H1 (cell line): ENCODE measurements at regions not wholly inside any gene's neighbourhood (a gene's known extent, or its start where the extent isn't known, plus 50 kb on each side); places are given as distances from the start of the nearest gene placed in this dataset.

Source experiments
- CTCF ChIA-PET: fragments of 300-600 bp; sonication (Branson Sonifier 250); formaldehyde crosslinking; loops from one replicate; lab custom pipeline; 2021; ENCODE audit not compliant: partially characterized antibody; lab: Charles Lee
- POLR2A ChIA-PET: fragments of 300-600 bp; sonication (Branson Sonifier 250); formaldehyde crosslinking; loops from one replicate; lab custom pipeline; 2021; ENCODE audit warnings: inconsistent platforms; ENCODE audit not compliant: partially characterized antibody; lab: Charles Lee
- DNase-seq, 2 experiments: peaks; one replicate each; pipeline versions ENCODE4 v3.0.0 to v3.0.0-alpha.2; 2010 to 2022; ENCODE audit warnings: low spot score in 2 of 2, low read depth in 1 of 2, mixed read lengths in 1 of 2
- FAIRE-seq: peaks from 2 replicates; lab custom pipeline; 2011; peaks lifted over from hg19 to GRCh38; lab: Jason Lieb, UNC
- H2AFZ ChIP-seq: 2 replicates; pipeline ENCODE4 v1.8.1; 2012; ENCODE audit warnings: low read length, inconsistent platforms
- H2AK5ac ChIP-seq: 2 replicates; pipeline ENCODE4 v1.6.1; 2013; ENCODE audit warnings: low read depth, low read length
- H2BK120ac ChIP-seq: replicated peaks from 2 replicates; pipeline ENCODE3; 2013; ENCODE audit warnings: low read depth, low read length, inconsistent platforms
- H2BK12ac ChIP-seq: 2 replicates; pipeline ENCODE4 v1.6.1; 2013; ENCODE audit warnings: low read depth, low read length
- H2BK15ac ChIP-seq: 2 replicates; pipeline ENCODE4 v1.6.1; 2013; ENCODE audit warnings: low read length
- H2BK20ac ChIP-seq: 2 replicates; pipeline ENCODE4 v1.6.1; 2013; ENCODE audit warnings: low read length
- H2BK5ac ChIP-seq: 2 replicates; pipeline ENCODE4 v1.6.1; 2013; ENCODE audit warnings: low read depth, low read length
- H3K14ac ChIP-seq: 2 replicates; pipeline ENCODE4 v1.6.1; 2013; ENCODE audit warnings: inconsistent platforms; ENCODE audit not compliant: insufficient read length
- H3K18ac ChIP-seq: 2 replicates; pipeline ENCODE4 v1.6.1; 2013; ENCODE audit warnings: low read length; ENCODE audit errors: extremely low read depth
- H3K23ac ChIP-seq: 2 replicates; pipeline ENCODE4 v1.6.1; 2013; ENCODE audit warnings: inconsistent platforms; ENCODE audit not compliant: insufficient read length
- H3K23me2 ChIP-seq: 2 replicates; pipeline ENCODE4 v1.6.1; 2013; ENCODE audit warnings: low read depth, low read length
- H3K27ac ChIP-seq: 2 replicates; pipeline ENCODE4 v1.6.1; 2011; ENCODE audit warnings: low read depth, low read length, inconsistent platforms
- H3K27me3 ChIP-seq, 4 experiments: replicated peaks in 1 of 4; 1 replicate in 1 of 4; 2 replicates in 3 of 4; pipeline versions ENCODE4 v1.6.1 to v1.8.1; 2011 to 2013; ENCODE audit warnings: low read length in 3 of 4, mild to moderate bottlenecking in 3 of 4, inconsistent platforms in 2 of 4, mixed read lengths in 2 of 4, moderate library complexity in 1 of 4; ENCODE audit not compliant: control insufficient read depth in 3 of 4, insufficient read depth in 3 of 4; ENCODE audit errors: extremely low read depth in 1 of 4
- H3K36me3 ChIP-seq, 4 experiments: 2 replicates each; pipeline versions ENCODE4 v1.6.1 to v1.8.1; 2011 to 2013; ENCODE audit warnings: mild to moderate bottlenecking in 4 of 4, low read length in 3 of 4, moderate library complexity in 2 of 4, control low read depth in 1 of 4, inconsistent platforms in 1 of 4; ENCODE audit not compliant: insufficient read depth in 4 of 4, control insufficient read depth in 2 of 4
- H3K4ac ChIP-seq: replicated peaks from 2 replicates; pipeline ENCODE3; 2013; ENCODE audit warnings: low read length, low read depth, mixed read lengths, inconsistent platforms; ENCODE audit not compliant: insufficient read length
- H3K4me1 ChIP-seq, 4 experiments: replicated peaks in 1 of 4; 1 replicate in 1 of 4; 2 replicates in 3 of 4; pipeline versions ENCODE4 v1.6.1 to v1.8.1; 2011 to 2013; ENCODE audit warnings: low read length in 3 of 4, inconsistent platforms in 2 of 4, mixed read lengths in 1 of 4; ENCODE audit not compliant: insufficient read depth in 4 of 4, control insufficient read depth in 3 of 4
- H3K4me2 ChIP-seq, 2 experiments: 2 replicates each; pipeline versions ENCODE4 v1.6.1 to v1.8.1; 2011 to 2013; ENCODE audit warnings: low read depth in 2 of 2, low read length in 2 of 2, control low read depth in 1 of 2, inconsistent platforms in 1 of 2, mild to moderate bottlenecking in 1 of 2; ENCODE audit not compliant: insufficient read depth in 1 of 2
- H3K4me3 ChIP-seq, 4 experiments: fragments of 200-600, 300-600 bp in 1 of 4; sonication (generic), shearing (Covaris generic), sonication (Bioruptor Twin) in 1 of 4; 2 replicates each; pipeline versions ENCODE4 v1.5.1 to v1.8.1; 2011 to 2016; ENCODE audit warnings: low read length in 4 of 4, low read depth in 3 of 4, control low read depth in 2 of 4, inconsistent platforms in 2 of 4, mild to moderate bottlenecking in 2 of 4, mixed read lengths in 1 of 4, moderate library complexity in 1 of 4; ENCODE audit not compliant: insufficient read depth in 2 of 4; ENCODE audit errors: extremely low read depth in 1 of 4
- H3K56ac ChIP-seq: replicated peaks from 2 replicates; pipeline ENCODE3; 2013; ENCODE audit warnings: low read depth, mild to moderate bottlenecking, mixed read lengths, low read length, inconsistent platforms; ENCODE audit not compliant: insufficient read length
- H3K79me1 ChIP-seq: 2 replicates; pipeline ENCODE4 v1.6.1; 2013; ENCODE audit warnings: low read depth, low read length, control low read depth
- H3K79me2 ChIP-seq, 2 experiments: 2 replicates each; pipeline versions ENCODE4 v1.6.1 to v1.8.1; 2012 to 2013; ENCODE audit warnings: low read length in 2 of 2, mild to moderate bottlenecking in 2 of 2, inconsistent platforms in 1 of 2; ENCODE audit not compliant: insufficient read depth in 2 of 2, control insufficient read depth in 1 of 2
- H3K9ac ChIP-seq, 4 experiments: replicated peaks in 1 of 4; 1 replicate in 1 of 4; 2 replicates in 3 of 4; pipeline versions ENCODE4 v1.6.1 to v1.8.1; 2011 to 2013; ENCODE audit warnings: low read depth in 3 of 4, low read length in 3 of 4, control low read depth in 2 of 4, mild to moderate bottlenecking in 2 of 4, moderate library complexity in 2 of 4, inconsistent platforms in 1 of 4; ENCODE audit errors: extremely low read depth in 1 of 4
- H3K9me3 ChIP-seq, 2 experiments: 2 replicates each; pipeline versions ENCODE4 v1.6.1 to v1.8.1; 2012 to 2013; ENCODE audit warnings: mild to moderate bottlenecking in 2 of 2, moderate library complexity in 2 of 2, control low read depth in 1 of 2, inconsistent platforms in 1 of 2, low read depth in 1 of 2, low read length in 1 of 2, mixed read lengths in 1 of 2; ENCODE audit not compliant: insufficient read depth in 2 of 2
- H4K20me1 ChIP-seq, 2 experiments: replicated peaks in 1 of 2; 2 replicates each; pipeline versions ENCODE3 to v1.8.1; 2011 to 2013; ENCODE audit warnings: inconsistent platforms in 2 of 2, low read length in 2 of 2, mild to moderate bottlenecking in 1 of 2; ENCODE audit not compliant: insufficient read depth in 2 of 2, control insufficient read depth in 1 of 2
- H4K5ac ChIP-seq: 2 replicates; pipeline ENCODE4 v1.6.1; 2013; ENCODE audit warnings: low read length, low read depth, mixed read lengths, inconsistent platforms; ENCODE audit not compliant: insufficient read length
- H4K8ac ChIP-seq: 2 replicates; pipeline ENCODE4 v1.8.0; 2013; ENCODE audit warnings: mild to moderate bottlenecking, moderate library complexity, low read length, inconsistent platforms; ENCODE audit not compliant: insufficient read depth; ENCODE audit errors: extremely low read depth
- H4K91ac ChIP-seq: replicated peaks from 2 replicates; pipeline ENCODE3; 2013; ENCODE audit warnings: low read length, mixed read lengths, inconsistent platforms; ENCODE audit not compliant: insufficient read length
- NRF1 ChIP-seq: IDR thresholded peaks from 2 replicates; pipeline ENCODE4 v1.6.1; 2011; ENCODE audit warnings: mild to moderate bottlenecking, low read depth, low read length, improper control_type of control experiment
- RXRA ChIP-seq: IDR thresholded peaks from 2 replicates; pipeline ENCODE4 v1.6.1; 2011; ENCODE audit warnings: low read depth, mild to moderate bottlenecking, low read length, moderate library complexity; ENCODE audit not compliant: insufficient read depth
- TBP ChIP-seq: IDR thresholded peaks from 2 replicates; pipeline ENCODE4 v1.6.1; 2011; ENCODE audit warnings: low read depth, low read length, improper control_type of control experiment
- TCF12 ChIP-seq: IDR thresholded peaks from 2 replicates; pipeline ENCODE4 v1.6.1; 2011; ENCODE audit warnings: low read depth, mild to moderate bottlenecking, low read length
- WGBS, 2 experiments: shearing (Covaris generic) in 1 of 2; methylation state at CpG; one replicate each; pipeline versions ENCODE4 v1.1.6 to v1.1.7; 2013 to 2015; ENCODE audit warnings: low lambda C conversion rate in 2 of 2, mixed read lengths in 2 of 2, inconsistent platforms in 1 of 2, low coverage in 1 of 2, missing lambda C conversion rate in 1 of 2; ENCODE audit not compliant: insufficient replicate concordance in 2 of 2, insufficient coverage in 1 of 2, insufficient read length in 1 of 2; ENCODE audit errors: extremely low coverage in 1 of 2, missing lambda C conversion rate in 1 of 2; 5-methylcytosine and 5-hydroxymethylcytosine counted together

GRCh38 chr14:48686650-48687049 lies 899.5 kb downstream of the RPS29 start:
- H3K14ac ChIP-seq = no peak overlapping the region
- no peaks in the 10 kb centered on the region for H3K36me3 ChIP-seq
- CTCF ChIA-PET = interaction anchor here (0.7 kb wide), 1 partner anchor 470 kb away, joined by 3 read pairs; no protein-coding TSS in a partner anchor
- H3K27me3 ChIP-seq = no peaks in the 10 kb centered on the region
- H2BK20ac ChIP-seq = no peak overlapping the region
- H3K23me2 ChIP-seq = no peaks in the 10 kb centered on the region
- H3K4me1 ChIP-seq = no peaks in the 10 kb centered on the region
- H4K8ac ChIP-seq = no peak overlapping the region
- no peaks in the 10 kb centered on the region for H3K79me2 ChIP-seq
- no peak overlapping the region for H3K4ac ChIP-seq
- no peaks in the 10 kb centered on the region for H3K9me3 ChIP-seq
- no peak overlapping the region for H3K9ac ChIP-seq
- H3K56ac ChIP-seq = no peak overlapping the region
- H2AFZ ChIP-seq = no peak overlapping the region
- no peak overlapping the region for H4K5ac ChIP-seq
- H4K91ac ChIP-seq = no peak overlapping the region
- H2AK5ac ChIP-seq = no peak overlapping the region
- H3K4me3 ChIP-seq = no peak overlapping the region
- no peak overlapping the region for H3K18ac ChIP-seq
- no peak overlapping the region for H3K4me2 ChIP-seq
- FAIRE-seq (no peak), DNase-seq (no peak)
- H2BK120ac ChIP-seq = no peak overlapping the region
- H3K27ac ChIP-seq = no peak overlapping the region
- no peak overlapping the region for H2BK12ac ChIP-seq
- H4K20me1 ChIP-seq = no peaks in the 10 kb centered on the region
- WGBS, 2 experiments = 90% methylated on average over 3 of the region's 3 CpGs; no CpG with 5 or more reads in 1 of the 2 experiments
- no peak overlapping the region for H3K23ac ChIP-seq
- POLR2A ChIA-PET = no interaction called here
- H2BK15ac ChIP-seq = no peak overlapping the region
- H3K79me1 ChIP-seq = no peaks in the 10 kb centered on the region
- no peak overlapping the region for H2BK5ac ChIP-seq
- TF ChIP-seq TBP = no peak
- TF ChIP-seq TCF12 = no peak
- no peak for TF ChIP-seq NRF1
- no peak for TF ChIP-seq RXRA
